ENCODE measurements at regions not wholly inside any gene's neighbourhood (a gene's known extent, or its start where the extent isn't known, plus 50 kb on each side); places are given as distances from the start of the nearest gene placed in this dataset.

DNA sequence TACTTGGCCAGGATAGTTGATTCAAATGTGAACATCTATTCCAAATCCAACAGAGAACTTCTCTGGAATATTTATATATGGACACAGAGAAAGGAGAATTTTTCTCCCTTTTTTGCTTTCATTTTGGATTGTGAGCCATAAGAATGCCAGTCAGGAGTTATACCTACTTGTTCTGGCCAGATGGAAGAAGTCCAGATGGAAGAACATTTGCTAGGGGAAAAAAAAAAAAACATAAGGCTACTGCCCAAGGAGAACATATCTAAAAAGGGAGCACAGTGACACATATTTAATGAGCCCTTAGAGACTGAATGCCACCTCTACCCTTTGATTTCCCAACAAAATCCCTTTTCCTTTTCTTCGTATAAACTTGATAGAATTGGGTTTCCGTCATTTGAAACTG lies 61.7 kb upstream of the PPP2R2B start:
- DNase-seq (ENCODE audit: extremely low read depth, low read depth): no peak

DNA sequence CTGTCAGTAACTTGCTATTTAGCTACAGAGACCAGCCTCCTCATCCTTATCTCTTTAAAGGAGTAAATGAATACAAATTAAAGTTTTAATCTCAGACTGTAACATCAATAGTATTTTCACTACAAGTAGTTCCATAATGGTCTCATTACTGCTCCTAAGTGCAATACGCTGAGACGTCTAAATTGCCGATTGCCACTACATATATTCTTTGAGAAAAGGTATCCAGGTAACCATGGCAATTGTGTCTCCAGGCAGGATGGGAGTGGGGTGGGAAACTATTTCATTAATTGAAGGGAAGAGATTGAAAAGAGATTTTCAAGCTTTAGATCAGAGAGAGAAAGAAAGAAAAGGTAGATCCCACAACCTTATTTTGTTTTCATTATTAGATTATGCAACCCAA lies 65.5 kb upstream of the PPP2R2B start:
- no peak for DNase-seq (ENCODE audit: extremely low read depth, low read depth)

DNA sequence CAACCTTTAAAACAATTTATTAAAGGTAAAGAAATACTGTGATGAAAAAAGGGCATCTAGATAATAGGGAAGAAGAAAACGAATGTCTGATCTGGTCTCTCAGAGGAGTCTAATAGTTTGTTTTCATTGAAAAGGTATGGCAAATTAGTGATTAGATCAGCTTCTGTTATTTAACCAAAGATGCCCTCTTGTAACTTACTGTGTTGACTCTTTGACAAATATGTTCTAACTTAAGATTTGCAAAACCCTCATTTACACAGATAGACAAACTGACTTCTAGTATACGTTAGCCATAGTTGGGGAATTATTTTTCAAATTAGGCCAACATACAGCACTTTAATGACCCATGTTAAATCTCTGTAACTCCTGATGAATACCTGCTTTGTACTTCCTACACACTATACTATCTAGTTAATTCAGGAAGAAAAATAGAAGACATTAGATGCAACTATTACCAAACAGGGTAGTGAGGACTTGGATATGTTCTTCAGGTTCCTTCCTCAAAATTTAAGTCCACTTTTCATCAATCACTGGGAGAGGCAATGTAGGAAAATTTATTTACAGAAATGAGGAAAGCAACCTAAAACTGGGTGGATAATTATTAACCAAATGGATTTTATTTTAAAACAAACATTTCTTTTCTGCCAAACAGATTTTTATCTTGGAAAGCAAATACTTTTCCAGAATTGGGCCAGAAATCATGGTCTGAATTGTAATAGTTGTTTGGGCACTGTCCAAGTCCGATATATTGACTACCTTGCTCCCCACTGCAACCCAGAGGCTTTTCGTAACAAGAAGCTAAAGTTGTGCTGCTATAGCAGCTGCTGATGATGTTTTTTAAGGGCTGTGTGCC lies 66.4 kb upstream of the PPP2R2B start:
- no peak for DNase-seq (ENCODE audit: extremely low read depth, low read depth)

DNA sequence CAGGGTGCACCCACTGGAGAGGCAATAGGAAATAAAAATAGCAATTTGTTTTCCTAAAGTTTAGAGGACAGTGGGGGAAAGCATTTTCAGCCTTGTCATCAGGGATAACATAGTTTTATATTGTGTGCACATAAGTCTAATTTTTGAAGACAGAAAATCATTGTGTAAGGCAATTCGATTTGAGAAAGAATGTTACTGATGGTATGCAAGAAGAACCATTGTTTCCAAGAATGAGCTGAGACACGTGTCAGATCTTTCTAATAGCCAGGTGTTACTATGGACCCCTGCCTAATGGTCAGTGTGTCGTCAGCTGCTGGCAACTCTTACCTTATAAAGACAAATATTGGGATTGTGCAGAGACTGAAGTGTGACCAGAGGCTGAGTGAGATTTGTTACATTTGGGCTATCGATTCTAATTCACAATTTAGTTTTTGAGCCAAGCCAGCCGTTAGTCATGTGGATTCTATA lies 67.1 kb upstream of the PPP2R2B start:
- no peak for DNase-seq (ENCODE audit: extremely low read depth, low read depth)

DNA sequence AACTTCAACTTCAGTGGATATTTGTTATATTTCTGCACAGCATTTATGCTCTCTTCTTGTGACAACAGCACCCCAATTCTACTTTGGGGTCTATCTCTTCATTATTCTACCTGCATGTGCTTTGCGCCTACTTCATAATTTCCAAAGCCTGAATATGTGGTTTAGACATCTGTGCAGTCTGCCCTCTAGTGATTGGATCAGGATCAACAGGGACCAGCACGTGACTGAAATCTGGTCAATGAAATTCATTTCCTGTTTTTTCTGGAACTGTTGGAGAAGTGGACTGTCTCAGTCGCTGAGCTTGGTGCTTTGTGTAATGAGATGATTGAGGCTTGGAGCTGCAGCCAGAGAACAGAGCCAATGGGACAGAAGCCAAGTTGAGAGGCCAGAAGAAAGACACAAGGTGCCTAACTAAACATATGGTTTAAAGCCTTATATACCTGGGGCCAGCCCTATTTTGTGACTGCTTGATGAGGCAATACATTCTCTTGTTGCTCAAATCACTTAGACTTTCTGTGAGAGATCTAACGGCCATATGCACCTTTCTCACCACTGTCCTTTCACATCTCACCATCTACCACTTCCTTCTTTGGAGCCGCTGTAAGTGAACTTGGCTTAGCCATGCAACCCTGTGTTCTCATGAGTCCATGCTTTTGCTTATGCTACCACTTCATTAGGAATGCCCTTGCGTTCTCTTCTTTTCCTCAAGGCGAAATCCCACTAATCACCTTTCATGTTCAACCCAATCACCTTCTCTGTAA lies 68.8 kb upstream of the PPP2R2B start:
- DNase-seq (ENCODE audit: extremely low read depth, low read depth): peak; percentile 14

GRCh38 chr5:146948666-146949065 lies 70.1 kb upstream of the PPP2R2B start:
- no peak for DNase-seq (ENCODE audit: extremely low read depth, low read depth)

DNA sequence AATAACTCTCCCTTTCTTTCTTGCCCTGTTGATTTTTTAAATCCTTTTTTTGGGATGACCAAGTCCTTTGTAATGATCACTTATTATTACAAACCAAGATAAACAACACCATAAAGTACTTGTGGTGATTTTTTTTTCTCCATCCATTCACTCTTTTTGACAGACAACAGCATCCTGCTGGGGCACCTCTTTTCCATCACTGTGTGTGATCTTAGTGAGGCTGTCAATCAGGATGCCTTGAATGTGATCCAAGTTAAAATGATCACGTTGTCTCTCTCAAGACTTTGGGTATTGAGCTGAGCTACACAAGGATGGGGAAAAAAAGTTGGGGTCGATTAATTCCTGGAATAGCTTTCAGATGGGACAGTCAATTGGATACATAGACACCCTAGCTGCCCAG lies 73.6 kb upstream of the PPP2R2B start:
- DNase-seq (ENCODE audit: extremely low read depth, low read depth): no peak

GRCh38 chr5:146956217-146956616 lies 77.7 kb upstream of the PPP2R2B start:
- no peak for DNase-seq (ENCODE audit: extremely low read depth, low read depth)

DNA sequence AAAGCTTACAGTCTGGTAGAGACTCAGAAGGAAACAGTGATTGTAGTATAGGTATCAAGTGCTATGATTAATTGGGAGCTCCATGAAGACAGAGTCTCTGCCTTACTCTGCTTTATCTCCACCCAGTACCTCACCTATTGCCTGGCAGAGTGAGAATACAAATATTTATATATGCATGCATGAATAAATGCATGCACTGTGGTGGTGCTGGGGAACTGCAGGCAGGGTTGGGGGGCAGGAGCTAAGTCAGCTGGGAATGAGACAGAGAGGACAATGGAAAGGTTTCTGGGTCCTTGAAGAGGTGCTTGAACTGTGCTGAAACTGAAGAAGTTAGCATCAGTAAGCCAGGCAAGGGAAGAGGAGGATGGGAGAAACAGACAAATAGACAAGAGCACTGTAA lies 80.8 kb upstream of the PPP2R2B start:
- DNase-seq (ENCODE audit: extremely low read depth, low read depth): no peak

GRCh38 chr5:146962801-146963355 lies 84.3 kb upstream of the PPP2R2B start:
- peak; percentile 43 for DNase-seq (ENCODE audit: extremely low read depth, low read depth)

DNA sequence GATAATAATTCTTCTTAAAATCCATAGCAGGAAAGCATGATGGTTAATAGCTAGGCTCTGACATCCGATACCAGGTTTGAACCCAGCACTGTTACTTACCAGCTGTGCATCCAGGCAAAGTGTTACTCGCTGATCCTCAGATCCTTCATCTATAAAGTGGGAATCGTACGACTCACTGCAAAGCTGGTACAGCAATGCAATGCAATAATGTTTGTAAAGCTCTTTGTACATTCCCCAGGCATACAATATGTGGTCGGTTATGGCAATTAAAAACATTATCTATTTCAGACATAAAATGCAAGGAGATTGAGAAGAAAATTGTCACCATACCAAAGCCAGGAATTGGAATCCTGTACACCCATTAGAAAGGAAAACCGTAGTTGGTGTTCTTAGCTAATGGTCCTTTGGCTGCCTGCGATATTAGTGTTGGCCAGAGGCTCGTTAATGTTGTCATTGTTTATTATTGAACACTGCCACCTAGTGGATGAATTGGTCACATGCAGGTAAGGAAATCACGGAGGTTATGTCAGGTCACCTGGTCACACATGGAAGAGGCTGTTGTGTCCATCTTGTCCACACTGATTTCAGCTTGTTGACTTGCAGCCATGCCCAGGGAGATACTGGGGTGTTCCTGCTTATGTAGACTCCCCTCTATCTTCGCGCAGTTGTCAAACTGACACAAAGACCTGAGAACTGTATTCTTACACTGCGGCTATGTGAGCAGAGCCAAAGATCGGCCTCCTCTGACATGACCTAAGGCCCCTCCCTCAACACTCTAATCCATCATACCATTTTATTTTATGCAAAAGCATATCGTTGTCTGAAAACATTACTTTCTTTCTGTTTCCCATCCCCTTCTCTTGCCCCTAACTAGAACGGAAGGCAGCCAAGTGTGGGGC lies 87.5 kb upstream of the PPP2R2B start:
- peak; percentile 82 for DNase-seq (ENCODE audit: extremely low read depth, low read depth)

GRCh38 chr5:146967646-146968045 lies 89.1 kb upstream of the PPP2R2B start:
- DNase-seq (ENCODE audit: extremely low read depth, low read depth): no peak

DNA sequence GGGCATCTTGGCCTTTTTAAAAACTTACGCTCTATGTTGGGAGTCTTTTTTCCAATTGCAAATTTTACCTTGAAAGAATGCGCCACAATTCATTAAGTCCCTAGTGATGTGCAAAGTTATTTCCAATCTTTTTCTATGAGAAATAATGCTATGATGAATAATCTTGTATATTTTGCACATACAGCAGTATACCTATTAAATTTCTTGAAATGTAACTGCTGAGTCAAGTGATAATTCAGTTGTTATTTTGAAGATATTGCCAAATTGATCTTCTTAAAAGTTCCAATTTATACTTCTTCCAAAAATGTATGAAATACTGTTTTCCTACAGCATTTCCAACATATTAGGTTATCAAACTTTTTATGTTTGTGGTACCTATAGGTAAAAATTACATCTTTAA lies 92.8 kb upstream of the PPP2R2B start:
- DNase-seq (ENCODE audit: extremely low read depth, low read depth): no peak

DNA sequence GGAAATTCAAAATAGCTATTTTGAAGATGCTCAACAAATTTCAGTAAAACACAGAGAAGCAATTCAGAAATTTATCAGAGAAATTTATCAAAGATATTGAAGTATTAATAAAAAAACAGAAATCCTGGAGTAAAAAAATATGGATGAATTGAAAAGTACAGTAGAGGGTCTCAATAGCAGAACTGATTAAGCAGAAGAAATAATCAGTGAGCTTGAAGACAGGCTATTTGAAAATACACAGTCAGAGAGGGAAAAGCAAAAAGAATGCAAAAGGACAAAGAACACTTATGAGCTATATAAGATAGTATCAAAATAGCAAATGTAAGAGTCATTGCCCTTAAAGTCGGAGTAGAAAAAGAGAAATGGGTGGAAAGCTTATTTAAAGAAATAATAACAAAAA lies 107.9 kb upstream of the PPP2R2B start:
- no peak for DNase-seq (ENCODE audit: extremely low read depth, low read depth)

GRCh38 chr5:146993876-146994530 lies 115.4 kb upstream of the PPP2R2B start:
- no peak for DNase-seq (ENCODE audit: extremely low read depth, low read depth)

GRCh38 chr5:146995878-146996277 lies 117.3 kb upstream of the PPP2R2B start:
- no peak for DNase-seq (ENCODE audit: extremely low read depth, low read depth)

DNA sequence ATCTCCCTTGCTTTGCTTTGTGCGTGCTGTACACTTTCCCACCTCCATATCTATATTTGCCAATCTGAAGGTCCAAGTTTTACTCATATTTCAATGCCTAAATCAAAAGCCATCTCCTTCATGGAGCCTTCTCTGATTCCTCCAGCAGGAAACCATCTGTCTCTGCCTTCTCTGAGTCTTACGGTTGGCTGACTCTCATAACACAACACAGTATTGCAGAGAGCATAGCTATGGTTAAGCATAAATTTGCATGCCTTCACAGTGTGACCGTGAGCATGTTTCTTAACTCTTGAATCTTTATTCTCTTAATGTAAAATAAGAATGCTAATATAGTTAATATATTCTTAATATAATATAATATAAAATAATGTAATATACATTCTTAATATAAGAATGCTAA lies 136.8 kb upstream of the PPP2R2B start:
- no peak for DNase-seq (ENCODE audit: extremely low read depth, low read depth)

DNA sequence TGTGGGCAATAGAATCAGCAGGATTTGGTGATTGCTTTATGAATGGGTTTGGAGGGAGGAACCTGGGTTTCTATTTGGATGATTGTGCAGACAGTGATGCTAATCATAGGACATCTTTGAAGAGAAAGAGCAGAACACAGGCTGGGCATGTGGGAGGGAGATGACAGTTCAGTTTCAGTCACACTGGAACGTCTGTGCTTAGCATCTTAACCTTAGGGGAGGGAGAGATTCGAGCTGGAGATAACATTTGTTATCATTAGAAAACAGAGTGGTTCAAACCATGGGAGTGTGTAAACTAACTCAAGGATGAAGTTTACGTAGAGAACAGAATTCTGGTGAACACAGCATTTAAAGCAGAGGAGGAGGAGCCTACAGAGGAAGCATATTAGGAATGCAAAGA lies 138.6 kb upstream of the PPP2R2B start:
- DNase-seq (ENCODE audit: extremely low read depth, low read depth): no peak

DNA sequence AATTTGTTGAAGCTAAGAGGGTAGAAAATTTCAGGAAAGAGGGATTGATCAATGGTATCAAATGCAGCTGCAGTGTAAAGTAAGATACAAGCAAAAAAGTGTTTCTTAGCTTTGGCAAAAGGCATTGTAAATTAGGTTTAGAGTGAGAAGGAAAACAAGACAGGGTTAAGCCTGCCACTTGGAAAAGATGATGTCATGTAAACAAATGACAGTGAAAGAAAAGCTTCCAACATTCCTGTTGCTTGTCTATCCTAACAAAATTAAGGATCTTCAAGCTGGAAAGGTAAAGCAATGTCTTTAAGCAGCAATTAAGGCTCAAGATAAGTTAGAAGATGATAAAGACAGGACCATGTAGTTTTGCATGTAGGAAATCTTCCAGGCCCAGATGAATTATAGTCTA lies 139.1 kb upstream of the PPP2R2B start:
- no peak for DNase-seq (ENCODE audit: extremely low read depth, low read depth)

- no peak for DNase-seq (ENCODE audit: extremely low read depth, low read depth)
These were observed 140.3 kb upstream of the PPP2R2B start for GRCh38 chr5:147018812-147019211.
